Fibroblast of lung (primary cell): ENCODE measurements at regions not wholly inside any gene's neighbourhood (a gene's known extent, or its start where the extent isn't known, plus 50 kb on each side); places are given as distances from the start of the nearest gene placed in this dataset.

Experiments
- DNase-seq, 2 donors: peaks; one replicate each; pipeline versions ENCODE4 v3.0.0 to v3.0.0-alpha.2; 2010; ENCODE audit warnings: low read depth in 2 of 2
- H2AFZ ChIP-seq: 2 replicates; pipeline ENCODE4 v1.5.1; 2012; ENCODE audit warnings: low read length, control low read depth, inconsistent platforms
- H3K27ac ChIP-seq: 2 replicates; pipeline ENCODE4 v1.5.1; 2011; ENCODE audit warnings: low read length, control low read depth; ENCODE audit not compliant: insufficient read depth
- H3K27me3 ChIP-seq: 2 replicates; pipeline ENCODE4 v1.5.1; 2011; ENCODE audit warnings: mild to moderate bottlenecking, low read length; ENCODE audit not compliant: control insufficient read depth, insufficient read depth
- H3K36me3 ChIP-seq: 2 replicates; pipeline ENCODE4 v1.5.1; 2011; ENCODE audit warnings: low read length; ENCODE audit not compliant: control insufficient read depth, insufficient read depth
- H3K4me1 ChIP-seq: 2 replicates; pipeline ENCODE4 v1.5.1; 2011; ENCODE audit warnings: low read length; ENCODE audit not compliant: control insufficient read depth, insufficient read depth; ENCODE audit errors: extremely low read depth
- H3K4me2 ChIP-seq: 2 replicates; pipeline ENCODE4 v1.5.1; 2011; ENCODE audit warnings: low read length, control low read depth; ENCODE audit not compliant: insufficient read depth; ENCODE audit errors: extremely low read depth
- H3K4me3 ChIP-seq, 4 experiments: fragments of 200-600 bp in 1 of 4; sonication (generic) in 1 of 4; replicated peaks in 1 of 4; 2 replicates each; pipeline ENCODE4 v1.5.1; 2011 to 2016; ENCODE audit warnings: low read length in 4 of 4, low read depth in 3 of 4, mild to moderate bottlenecking in 3 of 4, control low read depth in 2 of 4, inconsistent platforms in 1 of 4, mixed read lengths in 1 of 4; ENCODE audit not compliant: insufficient read depth in 1 of 4; ENCODE audit errors: control extremely low read depth in 1 of 4
- H3K79me2 ChIP-seq: 2 replicates; pipeline ENCODE4 v1.5.1; 2012; ENCODE audit warnings: mild to moderate bottlenecking, low read length, inconsistent platforms; ENCODE audit not compliant: control insufficient read depth, insufficient read depth
- H3K9ac ChIP-seq: 2 replicates; pipeline ENCODE4 v1.5.1; 2011; ENCODE audit warnings: mild to moderate bottlenecking, low read length, control low read depth; ENCODE audit not compliant: insufficient read depth
- H3K9me3 ChIP-seq: 2 replicates; pipeline ENCODE4 v1.5.1; 2012; ENCODE audit warnings: low read depth, low read length; ENCODE audit not compliant: control insufficient read depth, insufficient read depth
- H4K20me1 ChIP-seq: 2 replicates; pipeline ENCODE4 v1.5.1; 2011; ENCODE audit warnings: low read length; ENCODE audit not compliant: control insufficient read depth, insufficient read depth; ENCODE audit errors: extremely low read depth
- EZH2 ChIP-seq: IDR thresholded peaks from 2 replicates; pipeline ENCODE4 v1.5.1; 2012; ENCODE audit warnings: low read length, control low read depth, mild to moderate bottlenecking; ENCODE audit errors: missing control alignments
- TF ChIP-seq, protein P1 (sequence below), 2 donors: IDR thresholded peaks in 1 of 2; conservative IDR thresholded peaks in 1 of 2; 1 replicate in 1 of 2; 2 replicates in 1 of 2; pipeline ENCODE4 v1.5.1; 2011 to 2012; ENCODE audit warnings: low read length in 2 of 2, control low read depth in 1 of 2, inconsistent platforms in 1 of 2, low read depth in 1 of 2, mild to moderate bottlenecking in 1 of 2

- Histone ChIP-seq H3K27me3 (no peaks in the 10 kb centered on the region), H3K4me2 (no peak overlapping the region), H3K79me2 (no peaks in the 10 kb centered on the region), H3K9me3 (no peaks in the 10 kb centered on the region), H3K9ac (no peak overlapping the region), H3K27ac (no peak overlapping the region), H3K36me3 (no peaks in the 10 kb centered on the region), H3K4me1 (peaks cover 12% of the 10 kb centered on the region), H4K20me1 (no peaks in the 10 kb centered on the region), H3K4me3 (no peak overlapping the region), H2AFZ (no peak overlapping the region)
- DNase-seq = no peak
- TF ChIP-seq, protein P1, sequence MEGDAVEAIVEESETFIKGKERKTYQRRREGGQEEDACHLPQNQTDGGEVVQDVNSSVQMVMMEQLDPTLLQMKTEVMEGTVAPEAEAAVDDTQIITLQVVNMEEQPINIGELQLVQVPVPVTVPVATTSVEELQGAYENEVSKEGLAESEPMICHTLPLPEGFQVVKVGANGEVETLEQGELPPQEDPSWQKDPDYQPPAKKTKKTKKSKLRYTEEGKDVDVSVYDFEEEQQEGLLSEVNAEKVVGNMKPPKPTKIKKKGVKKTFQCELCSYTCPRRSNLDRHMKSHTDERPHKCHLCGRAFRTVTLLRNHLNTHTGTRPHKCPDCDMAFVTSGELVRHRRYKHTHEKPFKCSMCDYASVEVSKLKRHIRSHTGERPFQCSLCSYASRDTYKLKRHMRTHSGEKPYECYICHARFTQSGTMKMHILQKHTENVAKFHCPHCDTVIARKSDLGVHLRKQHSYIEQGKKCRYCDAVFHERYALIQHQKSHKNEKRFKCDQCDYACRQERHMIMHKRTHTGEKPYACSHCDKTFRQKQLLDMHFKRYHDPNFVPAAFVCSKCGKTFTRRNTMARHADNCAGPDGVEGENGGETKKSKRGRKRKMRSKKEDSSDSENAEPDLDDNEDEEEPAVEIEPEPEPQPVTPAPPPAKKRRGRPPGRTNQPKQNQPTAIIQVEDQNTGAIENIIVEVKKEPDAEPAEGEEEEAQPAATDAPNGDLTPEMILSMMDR (conservative IDR thresholded peaks at IDR 0.05 in 1 of 2, IDR thresholded peaks at IDR 0.05 in 1 of 2; ENCODE audit: low read depth in 1 of 2, low read length in 2 of 2) = no peak
- TF ChIP-seq EZH2 = no peak
These were observed 54.0 kb upstream of the ARID2 start for GRCh38 chr12:45675534-45675933.
